ENCODE measurements at regions not wholly inside any gene's neighbourhood (a gene's known extent, or its start where the extent isn't known, plus 50 kb on each side); places are given as distances from the start of the nearest gene placed in this dataset.

GRCh38 chr13:91270031-91270430, 77.5 kb upstream of the MIR17HG start:
- TF ChIP-seq, protein P1, sequence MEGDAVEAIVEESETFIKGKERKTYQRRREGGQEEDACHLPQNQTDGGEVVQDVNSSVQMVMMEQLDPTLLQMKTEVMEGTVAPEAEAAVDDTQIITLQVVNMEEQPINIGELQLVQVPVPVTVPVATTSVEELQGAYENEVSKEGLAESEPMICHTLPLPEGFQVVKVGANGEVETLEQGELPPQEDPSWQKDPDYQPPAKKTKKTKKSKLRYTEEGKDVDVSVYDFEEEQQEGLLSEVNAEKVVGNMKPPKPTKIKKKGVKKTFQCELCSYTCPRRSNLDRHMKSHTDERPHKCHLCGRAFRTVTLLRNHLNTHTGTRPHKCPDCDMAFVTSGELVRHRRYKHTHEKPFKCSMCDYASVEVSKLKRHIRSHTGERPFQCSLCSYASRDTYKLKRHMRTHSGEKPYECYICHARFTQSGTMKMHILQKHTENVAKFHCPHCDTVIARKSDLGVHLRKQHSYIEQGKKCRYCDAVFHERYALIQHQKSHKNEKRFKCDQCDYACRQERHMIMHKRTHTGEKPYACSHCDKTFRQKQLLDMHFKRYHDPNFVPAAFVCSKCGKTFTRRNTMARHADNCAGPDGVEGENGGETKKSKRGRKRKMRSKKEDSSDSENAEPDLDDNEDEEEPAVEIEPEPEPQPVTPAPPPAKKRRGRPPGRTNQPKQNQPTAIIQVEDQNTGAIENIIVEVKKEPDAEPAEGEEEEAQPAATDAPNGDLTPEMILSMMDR (conservative IDR thresholded peaks at IDR 0.05; ENCODE audit: low read depth in 2 of 2): no peak
- TF ChIP-seq CREB1 (CRISPR knock-in tag; IDR thresholded peaks at IDR 0.05; ENCODE audit: low read depth) (no peak), POLR2AphosphoS5 (IDR thresholded peaks at IDR 0.05; ENCODE audit: low read depth) (no peak), EZH2 (IDR thresholded peaks at IDR 0.05; ENCODE audit: low read depth, unreplicated experiment) (no peak), EZH2phosphoT487 (IDR thresholded peaks at IDR 0.05; ENCODE audit: unreplicated experiment) (no peak), NANOG (IDR thresholded peaks at IDR 0.05; ENCODE audit: borderline replicate concordance) (no peak), JUNB (IDR thresholded peaks at IDR 0.05; ENCODE audit: unreplicated experiment) (no peak), ETS1 (IDR thresholded peaks at IDR 0.05) (no peak), STAT1 (IDR thresholded peaks at IDR 0.05; ENCODE audit: unreplicated experiment) (no peak)
- TF ChIP-seq, protein P2, sequence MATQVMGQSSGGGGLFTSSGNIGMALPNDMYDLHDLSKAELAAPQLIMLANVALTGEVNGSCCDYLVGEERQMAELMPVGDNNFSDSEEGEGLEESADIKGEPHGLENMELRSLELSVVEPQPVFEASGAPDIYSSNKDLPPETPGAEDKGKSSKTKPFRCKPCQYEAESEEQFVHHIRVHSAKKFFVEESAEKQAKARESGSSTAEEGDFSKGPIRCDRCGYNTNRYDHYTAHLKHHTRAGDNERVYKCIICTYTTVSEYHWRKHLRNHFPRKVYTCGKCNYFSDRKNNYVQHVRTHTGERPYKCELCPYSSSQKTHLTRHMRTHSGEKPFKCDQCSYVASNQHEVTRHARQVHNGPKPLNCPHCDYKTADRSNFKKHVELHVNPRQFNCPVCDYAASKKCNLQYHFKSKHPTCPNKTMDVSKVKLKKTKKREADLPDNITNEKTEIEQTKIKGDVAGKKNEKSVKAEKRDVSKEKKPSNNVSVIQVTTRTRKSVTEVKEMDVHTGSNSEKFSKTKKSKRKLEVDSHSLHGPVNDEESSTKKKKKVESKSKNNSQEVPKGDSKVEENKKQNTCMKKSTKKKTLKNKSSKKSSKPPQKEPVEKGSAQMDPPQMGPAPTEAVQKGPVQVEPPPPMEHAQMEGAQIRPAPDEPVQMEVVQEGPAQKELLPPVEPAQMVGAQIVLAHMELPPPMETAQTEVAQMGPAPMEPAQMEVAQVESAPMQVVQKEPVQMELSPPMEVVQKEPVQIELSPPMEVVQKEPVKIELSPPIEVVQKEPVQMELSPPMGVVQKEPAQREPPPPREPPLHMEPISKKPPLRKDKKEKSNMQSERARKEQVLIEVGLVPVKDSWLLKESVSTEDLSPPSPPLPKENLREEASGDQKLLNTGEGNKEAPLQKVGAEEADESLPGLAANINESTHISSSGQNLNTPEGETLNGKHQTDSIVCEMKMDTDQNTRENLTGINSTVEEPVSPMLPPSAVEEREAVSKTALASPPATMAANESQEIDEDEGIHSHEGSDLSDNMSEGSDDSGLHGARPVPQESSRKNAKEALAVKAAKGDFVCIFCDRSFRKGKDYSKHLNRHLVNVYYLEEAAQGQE (IDR thresholded peaks at IDR 0.05; ENCODE audit: unreplicated experiment): no peak

Measured in GM23338 (cell line).